ENCODE measurements at regions not wholly inside any gene's neighbourhood (a gene's known extent, or its start where the extent isn't known, plus 50 kb on each side); places are given as distances from the start of the nearest gene placed in this dataset.

DNA sequence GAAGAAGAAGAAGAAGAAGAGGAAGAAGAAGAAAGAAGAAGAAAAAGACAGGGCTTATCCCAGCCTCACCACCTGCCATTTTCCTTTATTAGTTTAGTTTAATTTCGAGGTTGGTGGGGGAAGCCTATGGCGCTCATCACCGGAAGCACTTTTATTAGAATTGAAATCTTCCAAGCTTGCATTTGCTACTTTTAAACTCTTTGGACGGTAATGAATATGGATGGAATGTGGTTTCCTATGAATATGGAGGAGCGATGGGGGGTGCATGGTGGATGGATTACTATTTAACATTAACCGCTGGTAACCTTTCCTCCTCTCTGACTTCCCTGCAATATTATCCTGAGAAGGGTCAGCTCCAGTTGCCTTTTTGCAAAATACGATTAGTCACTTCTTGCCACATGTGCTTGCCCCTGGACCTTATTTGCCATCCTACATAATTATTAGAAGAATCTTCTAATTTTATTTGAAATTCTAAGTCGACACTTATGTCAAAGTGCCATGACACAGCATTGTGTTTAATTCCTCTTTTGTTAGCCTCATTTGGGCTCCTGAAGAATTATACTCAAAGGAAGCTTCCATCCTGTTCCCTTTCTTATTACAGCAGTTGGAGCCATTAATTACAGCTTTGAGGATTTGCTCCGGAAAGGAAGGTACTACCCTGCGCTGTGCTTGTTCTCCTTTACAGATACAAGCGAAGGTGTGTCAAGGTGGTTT lies 424.5 kb downstream of the VRK1 start:
- TF ChIP-seq NFIC (IDR thresholded peaks at IDR 0.05; ENCODE audit: low read length) (no peak), ZNF724P (CRISPR knock-in tag; IDR thresholded peaks at IDR 0.05; ENCODE audit: borderline replicate concordance) (no peak), ZNF24 (IDR thresholded peaks at IDR 0.05) (no peak), ZNF704 (CRISPR knock-in tag; IDR thresholded peaks at IDR 0.05; ENCODE audit: borderline replicate concordance) (no peak), ZNF577 (CRISPR knock-in tag; IDR thresholded peaks at IDR 0.05; ENCODE audit: borderline replicate concordance, low read depth) (no peak), SRF (IDR thresholded peaks at IDR 0.05; ENCODE audit: low read depth, low read length) (no peak), CHD2 (IDR thresholded peaks at IDR 0.05; ENCODE audit: low read depth, low read length) (no peak), POLR2AphosphoS5 (IDR thresholded peaks at IDR 0.05; ENCODE audit: low read depth, low read length) (no peak), ZNF672 (CRISPR knock-in tag; IDR thresholded peaks at IDR 0.05) (no peak), ZNF781 (CRISPR knock-in tag; IDR thresholded peaks at IDR 0.05; ENCODE audit: borderline replicate concordance, not compliant biosample characterization) (no peak)

All from HepG2 (cell line).